ENCODE measurements at regions not wholly inside any gene's neighbourhood (a gene's known extent, or its start where the extent isn't known, plus 50 kb on each side); places are given as distances from the start of the nearest gene placed in this dataset.

GRCh38 chr1:208837242-208837641 is 593.1 kb upstream of the PLXNA2 start:
- Histone ChIP-seq H3K4me3 (ENCODE audit: low read depth, low read length) (no peak overlapping the region), H3K36me3 (ENCODE audit: control insufficient read depth, insufficient read depth, low read length) (no peaks in the 10 kb centered on the region), H3K27me3 (ENCODE audit: control insufficient read depth, insufficient read depth, low read length) (no peaks in the 10 kb centered on the region)
- no peak for DNase-seq (ENCODE audit: low read depth)
- no peak for TF ChIP-seq CTCF (IDR thresholded peaks at IDR 0.05; ENCODE audit: insufficient read depth, low read length, poor library complexity, severe bottlenecking)

GRCh38 chr1:208841436-208841835 is 597.3 kb upstream of the PLXNA2 start:
- no peak for TF ChIP-seq CTCF (IDR thresholded peaks at IDR 0.05; ENCODE audit: insufficient read depth, low read length, poor library complexity, severe bottlenecking)
- Histone ChIP-seq H3K36me3 (ENCODE audit: control insufficient read depth, insufficient read depth, low read length) (no peaks in the 10 kb centered on the region), H3K27me3 (ENCODE audit: control insufficient read depth, insufficient read depth, low read length) (no peaks in the 10 kb centered on the region), H3K4me3 (ENCODE audit: low read depth, low read length) (no peak overlapping the region)
- DNase-seq (ENCODE audit: low read depth) = peak; percentile 19

GRCh38 chr1:208842451-208842850 is 598.3 kb upstream of the PLXNA2 start:
- Histone ChIP-seq H3K4me3 (ENCODE audit: low read depth, low read length) (no peak overlapping the region), H3K27me3 (ENCODE audit: control insufficient read depth, insufficient read depth, low read length) (no peaks in the 10 kb centered on the region), H3K36me3 (ENCODE audit: control insufficient read depth, insufficient read depth, low read length) (no peaks in the 10 kb centered on the region)
- DNase-seq (ENCODE audit: low read depth) = no peak
- TF ChIP-seq CTCF (IDR thresholded peaks at IDR 0.05; ENCODE audit: insufficient read depth, low read length, poor library complexity, severe bottlenecking) = no peak

- Histone ChIP-seq H3K36me3 (ENCODE audit: control insufficient read depth, insufficient read depth, low read length) (no peaks in the 10 kb centered on the region), H3K27me3 (ENCODE audit: control insufficient read depth, insufficient read depth, low read length) (no peaks in the 10 kb centered on the region), H3K4me3 (ENCODE audit: low read depth, low read length) (no peak overlapping the region)
- TF ChIP-seq CTCF (IDR thresholded peaks at IDR 0.05; ENCODE audit: insufficient read depth, low read length, poor library complexity, severe bottlenecking) = no peak
- DNase-seq (ENCODE audit: low read depth) = no peak
Observed at GRCh38 chr1:208844158-208844557, 600.0 kb upstream of the PLXNA2 start.

GRCh38 chr1:208848854-208849253 is 604.7 kb upstream of the PLXNA2 start:
- TF ChIP-seq CTCF (IDR thresholded peaks at IDR 0.05; ENCODE audit: insufficient read depth, low read length, poor library complexity, severe bottlenecking) = no peak
- no peaks in the 10 kb centered on the region for H3K27me3 ChIP-seq (ENCODE audit: control insufficient read depth, insufficient read depth, low read length)
- no peaks in the 10 kb centered on the region for H3K36me3 ChIP-seq (ENCODE audit: control insufficient read depth, insufficient read depth, low read length)
- no peak for DNase-seq (ENCODE audit: low read depth)
- H3K4me3 ChIP-seq (ENCODE audit: low read depth, low read length) = no peak overlapping the region

GRCh38 chr1:208850442-208850841 is 606.3 kb upstream of the PLXNA2 start:
- DNase-seq (ENCODE audit: low read depth) = no peak
- TF ChIP-seq CTCF (IDR thresholded peaks at IDR 0.05; ENCODE audit: insufficient read depth, low read length, poor library complexity, severe bottlenecking) = no peak
- no peak overlapping the region for H3K4me3 ChIP-seq (ENCODE audit: low read depth, low read length)
- no peaks in the 10 kb centered on the region for H3K36me3 ChIP-seq (ENCODE audit: control insufficient read depth, insufficient read depth, low read length)
- no peaks in the 10 kb centered on the region for H3K27me3 ChIP-seq (ENCODE audit: control insufficient read depth, insufficient read depth, low read length)
